Heart left ventricle (tissue), 13 donors: ENCODE measurements at regions not wholly inside any gene's neighbourhood (a gene's known extent, or its start where the extent isn't known, plus 50 kb on each side); places are given as distances from the start of the nearest gene placed in this dataset.

ENCODE experiments used
- CTCF ChIP-seq, 12 donors: fragments of 200-600 bp; sonication (generic) in 4 of 12; IDR thresholded peaks; one replicate each; pipeline versions ENCODE4 v1.5.0 to v1.8.0; 2018 to 2022; ENCODE audit warnings: antibody characterized with exemption in 12 of 12, mild to moderate bottlenecking in 5 of 12
- POLR2A ChIP-seq, 2 donors: fragments of 450-650 bp; IDR thresholded peaks; one replicate each; pipeline ENCODE4 v1.6.1; 2017; ENCODE audit warnings: antibody characterized with exemption in 2 of 2, mild to moderate bottlenecking in 2 of 2, moderate library complexity in 2 of 2
- donor health status: ischemic (EF 13 %, LVEDD 7.1; RV severe dilation, severe dysfunction).
- donor health status: DM: no; HTN: yes; CAD: no.
- donor health status: DM: no; HTN: no; CAD: no.
- donor health status: ischemic (EF 25% LVEDD 6.9; RV normal size, moderate dysfunction).
- donor health status: ischemic (EF 25% LVEDD 5.7; RV mildly dilated, moderate dysfunction).
- donor health status: ischemic (EF 35%, LVEDD 5.7; RV mildly dilated, moderate dysfunction).
- donor health status: nonischemic (EF 11% LVEDD 7.7; RV severe dilation, severe dysfunction).
- donor health status: DM: yes; HTN: yes; CAD: no.
- donor health status: PGD.
- donor health status: ischemic (EF 29% LVEDD 5.4; RV normal size, mild dysfunction).
- donor health status: nonischemic (EF 23%, LVEDD 6.1; RV moderate dilation, normal function).

DNA sequence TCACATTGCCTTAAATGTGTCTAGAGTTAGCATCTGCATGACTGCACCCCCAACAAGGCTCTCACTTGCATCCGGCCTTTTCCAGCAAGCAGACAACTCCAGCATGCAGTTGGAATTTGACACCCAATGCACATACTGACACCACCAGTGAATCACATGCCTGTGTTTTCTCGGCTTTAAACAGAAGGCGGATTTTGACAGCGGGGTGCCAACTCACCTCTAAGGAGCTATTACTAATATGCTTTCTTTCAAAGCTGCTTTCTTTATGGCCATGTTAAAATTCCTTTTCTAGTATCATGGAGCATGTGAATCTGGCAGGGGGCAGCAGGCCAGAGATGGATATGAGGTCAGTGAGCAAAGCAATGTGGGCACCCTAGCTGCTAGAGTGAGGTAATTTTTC, 78.0 kb upstream of the CLNK start:
- TF ChIP-seq CTCF (IDR thresholded peaks at IDR 0.05) (no peak), POLR2A (IDR thresholded peaks at IDR 0.05) (no peak)
